ENCODE measurements at regions not wholly inside any gene's neighbourhood (a gene's known extent, or its start where the extent isn't known, plus 50 kb on each side); places are given as distances from the start of the nearest gene placed in this dataset.

DNA sequence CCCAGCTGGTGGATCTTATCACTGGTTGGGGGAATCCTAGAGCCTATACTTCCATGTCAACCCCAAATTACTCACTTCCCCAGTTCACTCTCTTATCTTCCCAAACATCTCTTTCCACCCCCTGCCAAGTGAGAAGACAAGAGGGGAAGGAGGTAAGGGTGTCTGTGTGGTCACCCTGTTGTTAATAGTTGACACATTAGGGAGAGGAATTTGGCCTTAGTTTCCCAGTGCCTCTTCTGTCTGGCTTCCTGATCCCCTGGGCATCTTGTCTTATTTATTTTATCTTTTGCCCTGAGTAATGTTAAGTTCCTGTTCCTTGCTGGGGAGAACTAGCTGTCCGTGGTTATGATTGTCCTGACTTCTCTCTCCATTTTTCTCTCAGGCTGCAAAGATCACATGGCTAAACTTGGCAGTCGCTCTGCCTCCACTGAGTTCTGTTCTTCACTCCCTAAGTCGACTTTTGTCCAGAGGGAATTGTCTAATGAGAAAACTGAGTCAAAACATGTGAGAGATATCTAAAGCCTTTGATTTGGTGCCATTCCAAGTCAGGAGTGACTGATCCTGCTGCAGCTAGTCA, 157.1 kb upstream of the SYT6 start:
- H3K4me3 ChIP-seq = no peak overlapping the region
- H3K36me3 ChIP-seq = no peaks in the 10 kb centered on the region
- no peaks in the 10 kb centered on the region for H3K9me3 ChIP-seq
- intact Hi-C loops (cut with DNase I) = no loop called here
- TF ChIP-seq CTCF (IDR thresholded peaks at IDR 0.05) = no peak
- H3K27me3 ChIP-seq = no peaks in the 10 kb centered on the region
- no peak overlapping the region for H3K27ac ChIP-seq
- no peak for DNase-seq
- no peak overlapping the region for H3K9ac ChIP-seq (ENCODE audit: low read depth in 2 of 2, low read length in 2 of 2)
- H3K4me1 ChIP-seq = no peaks in the 10 kb centered on the region

DNA sequence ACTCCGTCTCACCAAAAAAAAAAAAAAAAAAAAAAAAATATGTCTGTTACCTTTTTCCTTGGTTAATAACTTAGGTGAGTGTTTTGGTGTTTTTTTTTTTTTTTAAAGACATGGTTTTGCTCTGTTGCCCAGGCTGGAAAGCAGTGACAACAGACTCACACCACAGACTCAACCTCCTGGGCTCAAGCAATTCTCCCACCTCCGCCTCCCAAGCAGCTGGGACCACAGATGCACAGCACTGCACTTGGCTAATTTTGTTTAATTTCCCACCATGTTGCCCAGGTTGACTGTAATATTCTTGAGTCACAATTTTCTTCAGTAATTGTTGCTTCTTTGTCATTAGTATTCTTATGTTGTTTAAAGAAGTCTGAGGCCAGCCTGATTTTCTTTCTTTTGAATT, 149.2 kb upstream of the SYT6 start:
- Histone ChIP-seq H3K27me3 (no peaks in the 10 kb centered on the region), H3K36me3 (no peaks in the 10 kb centered on the region), H3K4me3 (no peak overlapping the region), H3K9ac (ENCODE audit: low read depth in 2 of 2, low read length in 2 of 2) (no peak overlapping the region), H3K4me1 (no peaks in the 10 kb centered on the region), H3K9me3 (no peaks in the 10 kb centered on the region), H3K27ac (no peak overlapping the region)
- DNase-seq = no peak
- intact Hi-C loops (cut with DNase I) = no loop called here
- TF ChIP-seq CTCF (IDR thresholded peaks at IDR 0.05) = no peak

GRCh38 chr1:114299331-114299975, 145.8 kb upstream of the SYT6 start:
- H3K4me1 ChIP-seq = no peaks in the 10 kb centered on the region
- no peaks in the 10 kb centered on the region for H3K36me3 ChIP-seq
- no peak for TF ChIP-seq CTCF (IDR thresholded peaks at IDR 0.05)
- no peak overlapping the region for H3K9ac ChIP-seq (ENCODE audit: low read depth in 2 of 2, low read length in 2 of 2)
- intact Hi-C loops (cut with DNase I) = no loop called here
- no peaks in the 10 kb centered on the region for H3K9me3 ChIP-seq
- no peak overlapping the region for H3K27ac ChIP-seq
- no peaks in the 10 kb centered on the region for H3K27me3 ChIP-seq
- H3K4me3 ChIP-seq = no peak overlapping the region
- DNase-seq = no peak

GRCh38 chr1:114298008-114298407, 144.3 kb upstream of the SYT6 start:
- no peak overlapping the region for H3K27ac ChIP-seq
- H3K4me1 ChIP-seq = no peaks in the 10 kb centered on the region
- DNase-seq = no peak
- no peaks in the 10 kb centered on the region for H3K9me3 ChIP-seq
- intact Hi-C loops (cut with DNase I) = no loop called here
- H3K9ac ChIP-seq (ENCODE audit: low read depth in 2 of 2, low read length in 2 of 2) = no peak overlapping the region
- no peak for TF ChIP-seq CTCF (IDR thresholded peaks at IDR 0.05)
- H3K27me3 ChIP-seq = no peaks in the 10 kb centered on the region
- no peaks in the 10 kb centered on the region for H3K36me3 ChIP-seq
- H3K4me3 ChIP-seq = no peak overlapping the region

DNA sequence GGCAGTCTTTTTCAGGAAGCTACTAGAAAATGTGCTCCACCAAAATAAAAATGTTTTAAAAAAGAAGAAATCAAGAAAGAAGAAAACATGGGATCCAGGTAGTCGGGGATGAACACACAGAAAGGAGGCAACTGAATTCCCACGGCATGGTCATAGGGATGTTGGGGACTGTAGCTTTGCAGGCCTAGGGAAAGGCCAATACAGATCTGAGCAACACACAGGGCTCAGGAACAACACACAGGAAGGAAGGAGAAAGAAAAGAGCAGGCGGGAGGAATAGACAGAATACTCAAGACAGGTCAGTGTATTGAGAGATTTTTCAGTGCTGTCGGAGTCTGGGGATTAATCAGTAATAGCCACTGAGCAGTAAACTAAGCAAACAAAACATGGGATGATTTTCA, 142.7 kb upstream of the SYT6 start:
- H3K27ac ChIP-seq = no peak overlapping the region
- no peak overlapping the region for H3K4me3 ChIP-seq
- TF ChIP-seq CTCF (IDR thresholded peaks at IDR 0.05) = no peak
- no peak for DNase-seq
- H3K27me3 ChIP-seq = no peaks in the 10 kb centered on the region
- H3K9ac ChIP-seq (ENCODE audit: low read depth in 2 of 2, low read length in 2 of 2) = no peak overlapping the region
- H3K9me3 ChIP-seq = no peaks in the 10 kb centered on the region
- intact Hi-C loops (cut with DNase I) = no loop called here
- no peaks in the 10 kb centered on the region for H3K36me3 ChIP-seq
- no peaks in the 10 kb centered on the region for H3K4me1 ChIP-seq
